HG03175 (cell line): ENCODE measurements at regions not wholly inside any gene's neighbourhood (a gene's known extent, or its start where the extent isn't known, plus 50 kb on each side); places are given as distances from the start of the nearest gene placed in this dataset.

Source experiments
- ATAC-seq: cut with Tn5 transposase; IDR thresholded peaks from one replicate; pipeline ENCODE4 v1.9.1; 2021; ENCODE audit warnings: mild to moderate bottlenecking, moderate library complexity; ENCODE audit not compliant: unreplicated experiment

DNA sequence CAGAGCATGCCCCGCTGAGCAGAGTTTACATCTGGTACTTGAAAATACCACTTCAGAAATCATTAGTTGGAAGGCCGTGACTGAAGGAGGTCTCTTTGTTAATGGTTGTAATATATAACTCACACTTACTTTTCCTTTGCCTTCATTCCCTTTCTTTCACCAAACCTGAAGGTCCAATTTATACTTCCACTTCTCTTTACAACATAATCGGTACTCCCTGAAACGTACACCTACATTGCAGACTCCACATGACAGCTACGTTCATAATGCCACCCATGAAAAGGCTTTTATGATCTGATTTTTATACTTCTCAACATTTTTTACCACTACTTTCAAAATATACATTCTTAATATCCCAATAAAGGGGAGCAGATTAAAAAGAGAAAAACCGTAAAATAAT lies 298.7 kb downstream of the C4orf33 start:
- ATAC-seq, result no peak

GRCh38 chr4:129403848-129404247 lies 307.9 kb downstream of the C4orf33 start:
- no peak for ATAC-seq

- ATAC-seq, result no peak
Observed at GRCh38 chr4:129410115-129410514, 314.2 kb downstream of the C4orf33 start.

DNA sequence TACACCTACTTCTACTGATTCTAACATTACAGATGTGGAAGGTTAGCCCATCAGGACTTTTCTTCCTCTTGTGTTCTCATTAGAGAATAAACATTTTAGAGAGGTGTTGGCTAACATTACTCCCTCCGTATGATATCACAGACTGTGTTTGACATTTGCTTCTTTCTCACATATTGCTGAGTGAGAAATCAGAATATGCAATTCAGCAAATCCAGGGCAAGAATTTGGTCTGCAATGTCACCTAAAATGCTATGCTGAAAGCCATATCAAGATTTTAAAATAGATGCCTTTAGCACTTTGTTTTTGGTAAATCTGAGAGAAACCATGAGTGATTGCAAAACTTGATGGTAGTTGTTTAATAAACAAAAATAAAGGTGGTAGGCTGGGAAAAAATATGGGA lies 319.1 kb downstream of the C4orf33 start:
- no peak for ATAC-seq

DNA sequence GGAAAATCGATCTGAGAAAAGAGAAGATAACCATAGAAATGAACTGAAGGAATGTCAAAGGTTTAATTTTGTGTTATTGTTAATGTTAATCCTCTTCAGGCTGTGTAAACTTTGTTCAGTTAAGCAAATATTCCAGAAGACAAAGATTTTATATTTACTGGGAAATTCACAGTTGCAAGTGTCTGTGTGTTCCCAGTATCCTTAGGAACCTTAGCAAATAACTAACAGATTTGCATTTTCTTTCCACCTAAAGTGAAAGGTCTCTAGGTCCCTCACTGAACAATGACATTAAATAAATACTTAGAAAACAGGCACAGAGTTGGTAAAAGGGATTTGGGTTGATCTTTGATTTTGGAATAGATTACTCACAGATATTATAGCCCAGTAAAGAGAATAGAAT lies 324.7 kb downstream of the C4orf33 start:
- no peak for ATAC-seq

GRCh38 chr4:129422277-129422676 lies 326.3 kb downstream of the C4orf33 start:
- no peak for ATAC-seq

DNA sequence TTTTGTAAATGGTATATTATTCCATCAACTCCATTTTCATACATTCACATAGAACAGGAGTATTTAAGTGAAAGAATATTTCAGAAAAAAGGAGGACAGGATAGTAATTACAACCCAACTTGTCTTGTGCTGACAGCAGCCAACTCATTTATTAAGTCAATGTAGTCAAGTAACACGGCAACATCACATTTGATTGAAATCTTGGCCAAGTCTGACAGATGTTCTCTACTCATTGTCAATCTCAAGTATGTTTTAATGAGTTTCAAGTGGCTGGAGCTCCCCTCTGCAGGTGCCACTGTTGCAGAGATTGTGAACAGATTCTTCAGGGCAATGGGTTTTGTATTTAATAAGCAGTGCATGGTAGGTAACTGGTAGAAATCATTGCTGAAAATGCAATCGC lies 332.5 kb downstream of the C4orf33 start:
- ATAC-seq, result no peak

- ATAC-seq, result no peak
Observed at GRCh38 chr4:129429581-129430320, 333.8 kb downstream of the C4orf33 start.

GRCh38 chr4:129437347-129437746 lies 341.4 kb downstream of the C4orf33 start:
- no peak for ATAC-seq

- no peak for ATAC-seq
Observed at GRCh38 chr4:129438456-129438981, 342.6 kb downstream of the C4orf33 start.

DNA sequence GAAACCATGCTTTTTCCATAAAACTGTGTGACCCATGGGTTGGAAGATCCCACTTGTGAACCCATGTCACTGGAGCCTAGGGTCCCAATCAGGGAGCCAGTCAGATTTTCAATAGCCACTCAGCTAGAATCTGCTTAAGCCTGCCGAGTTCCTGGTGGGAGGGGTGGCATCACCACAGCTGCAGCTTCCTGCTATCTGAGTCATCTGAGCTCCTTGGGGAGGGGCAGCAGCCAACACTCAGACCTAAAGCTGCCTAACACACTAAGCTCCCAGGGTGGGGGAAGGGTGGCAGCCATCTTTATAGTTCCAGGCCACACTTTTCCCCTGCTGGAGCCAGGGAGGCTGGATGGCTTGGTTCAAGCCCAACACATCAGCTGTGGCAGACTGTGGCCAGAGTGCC lies 350.1 kb downstream of the C4orf33 start:
- ATAC-seq, result no peak

DNA sequence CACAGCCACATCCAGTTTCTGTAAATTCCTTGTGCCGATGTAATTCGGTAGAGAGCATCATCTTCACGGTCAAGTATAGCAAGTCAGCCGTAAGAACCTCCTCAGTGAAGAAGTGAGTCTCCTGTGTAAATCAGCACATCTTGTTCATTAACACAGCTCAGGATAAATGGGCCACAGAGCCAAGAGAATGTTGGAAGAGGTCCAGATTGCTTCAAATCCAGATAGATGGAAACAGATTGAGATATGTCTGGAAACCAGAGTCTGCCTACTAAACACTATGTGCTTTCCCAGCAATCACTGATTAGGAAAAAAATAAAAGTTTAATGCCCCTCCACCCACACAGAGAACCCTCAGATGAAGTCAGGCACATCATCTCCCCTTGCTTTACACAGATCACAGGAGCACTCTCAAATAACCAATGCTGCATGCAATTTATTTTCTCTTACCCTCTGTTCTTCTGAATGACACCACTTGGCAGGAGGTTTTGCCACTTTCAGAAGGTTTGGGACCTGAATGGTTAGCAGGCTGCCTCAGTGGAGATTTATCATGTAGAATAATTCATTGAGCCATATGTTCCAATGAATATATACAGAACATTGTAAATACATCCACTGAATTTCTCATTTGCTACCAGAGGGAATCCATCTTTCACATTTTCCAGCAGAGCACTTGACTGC lies 357.7 kb downstream of the C4orf33 start:
- ATAC-seq, result no peak

- no peak for ATAC-seq
Observed at GRCh38 chr4:129455482-129455881, 359.5 kb downstream of the C4orf33 start.

DNA sequence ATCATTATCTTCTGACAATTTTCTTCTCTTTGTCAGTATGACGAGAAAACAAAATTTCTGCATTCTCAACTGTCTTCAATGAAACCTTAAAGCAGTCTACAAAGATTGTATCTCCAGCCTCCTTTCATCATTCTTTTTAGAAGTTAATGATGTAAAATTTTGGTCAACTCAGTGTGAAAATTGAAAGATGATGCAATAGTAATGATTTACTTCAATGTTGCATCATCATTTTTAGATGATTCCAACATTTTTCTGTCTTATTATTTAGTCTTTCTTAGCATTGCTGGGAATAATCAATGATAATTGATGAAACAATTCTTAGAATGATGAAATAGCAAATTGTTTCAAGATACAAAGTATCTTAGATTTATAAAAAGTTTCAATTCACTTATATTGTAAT lies 372.7 kb downstream of the C4orf33 start:
- no peak for ATAC-seq

- no peak for ATAC-seq
Observed at GRCh38 chr4:129474698-129475097, 378.7 kb downstream of the C4orf33 start.

DNA sequence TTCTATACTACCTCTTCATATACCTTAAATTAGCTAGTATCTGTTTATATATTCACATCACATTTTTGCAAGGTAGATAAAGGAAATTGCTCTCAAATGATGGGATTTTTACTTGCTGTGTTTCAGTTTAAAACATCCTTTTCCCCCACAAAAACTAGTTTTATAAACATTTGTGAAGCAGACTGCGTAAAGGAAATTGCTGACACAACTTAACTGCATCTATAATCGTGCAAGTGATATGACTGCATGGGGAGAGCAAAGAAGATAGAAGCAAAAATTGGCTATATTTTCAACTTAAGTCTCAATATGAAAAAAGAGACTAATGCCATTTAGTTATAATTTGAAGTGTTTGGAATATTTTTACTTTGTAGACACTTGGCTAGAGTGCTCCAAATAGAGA lies 385.2 kb downstream of the C4orf33 start:
- ATAC-seq, result no peak

- ATAC-seq, result no peak
Observed at GRCh38 chr4:129488427-129488826, 392.5 kb downstream of the C4orf33 start.

- ATAC-seq, result no peak
Observed at GRCh38 chr4:129490516-129490915, 394.6 kb downstream of the C4orf33 start.

DNA sequence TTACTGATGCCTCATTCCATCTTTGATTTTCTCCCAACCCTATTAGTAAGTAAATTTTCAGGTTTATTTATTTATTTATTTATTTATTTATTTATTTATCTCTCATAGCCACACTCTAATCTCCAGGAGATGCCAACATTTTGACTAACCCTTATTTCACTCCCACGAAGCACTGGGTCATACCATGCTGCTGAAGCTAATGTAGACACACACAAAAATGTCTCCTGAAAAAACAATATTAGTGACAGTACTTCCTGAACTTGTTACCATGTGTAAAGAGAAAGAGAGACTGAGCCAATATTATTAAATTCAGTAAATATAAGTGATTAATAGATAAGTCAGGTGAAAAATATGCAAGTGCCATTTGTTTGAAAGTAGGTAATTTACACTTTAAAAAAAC lies 402.7 kb downstream of the C4orf33 start:
- no peak for ATAC-seq

DNA sequence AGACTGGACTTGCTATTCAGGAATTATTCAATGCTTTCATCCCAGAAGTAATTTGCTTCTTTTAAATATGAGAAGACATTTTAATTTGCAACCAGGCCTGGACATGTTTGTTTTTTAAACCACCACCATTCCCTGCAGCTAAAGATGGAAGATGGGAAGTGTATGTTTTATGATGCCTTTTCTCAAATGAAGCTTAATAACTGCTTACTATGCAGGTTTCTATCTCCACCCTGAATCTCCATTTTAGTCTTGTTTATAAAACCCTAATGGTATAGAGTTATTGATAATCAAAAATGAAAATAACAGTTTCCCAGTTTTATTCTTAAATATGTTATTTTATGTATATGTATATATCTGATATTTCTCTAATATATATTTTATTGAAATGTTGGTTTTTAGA lies 418.9 kb downstream of the C4orf33 start:
- no peak for ATAC-seq

DNA sequence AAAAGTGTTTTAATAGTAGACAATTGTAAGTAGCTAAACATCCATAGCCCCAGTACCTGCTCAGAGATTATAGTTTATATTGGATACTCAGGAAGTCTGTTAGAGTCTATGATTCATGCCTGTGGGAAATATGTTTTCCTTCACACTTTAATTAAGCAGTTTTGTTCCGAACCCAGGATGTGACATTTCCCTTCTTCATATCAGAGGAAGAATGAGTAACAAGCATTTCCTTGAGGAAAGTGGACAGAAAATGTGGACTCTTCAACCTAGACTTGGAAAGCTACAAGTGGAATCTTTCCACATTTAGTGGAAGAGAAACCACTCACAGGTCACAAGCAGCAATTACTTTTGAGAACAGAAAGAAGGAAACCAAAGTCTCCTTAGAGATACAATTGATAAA lies 419.4 kb downstream of the C4orf33 start:
- no peak for ATAC-seq

GRCh38 chr4:129526812-129527211 lies 430.9 kb downstream of the C4orf33 start:
- no peak for ATAC-seq
